ENCODE measurements at regions not wholly inside any gene's neighbourhood (a gene's known extent, or its start where the extent isn't known, plus 50 kb on each side); places are given as distances from the start of the nearest gene placed in this dataset.

GRCh38 chr7:112580717-112581435 is 100.1 kb downstream of the LSMEM1 start:
- CTCF ChIA-PET: no interaction called here
- POLR2A ChIA-PET: no interaction called here
- intact Hi-C loops (cut with micrococcal nuclease): no loop called here
- H3K9me3 ChIP-seq (ENCODE audit: control insufficient read depth in 1 of 2, insufficient read depth in 1 of 2, low read depth in 1 of 2, low read length in 2 of 2): no peaks in the 10 kb centered on the region
- no peaks in the 10 kb centered on the region for H3K36me3 ChIP-seq (ENCODE audit: control insufficient read depth in 1 of 2, insufficient read depth in 2 of 2, low read length in 2 of 2)
- no peak for DNase-seq (ENCODE audit: low read depth, low spot score)
- ATAC-seq: no peak
- no peaks in the 10 kb centered on the region for H4K20me1 ChIP-seq (ENCODE audit: insufficient read depth)
- no peaks in the 10 kb centered on the region for H3K79me2 ChIP-seq (ENCODE audit: insufficient read depth, low read length)
- H3K4me2 ChIP-seq (ENCODE audit: low read length): no peak overlapping the region
- no peak overlapping the region for H3K27ac ChIP-seq (ENCODE audit: low read depth, low read length)
- RAD21 ChIA-PET (ENCODE audit: low non-redundant PET in 1 of 2, low total read pairs in 2 of 2, uncharacterized antibody in 2 of 2, unreplicated experiment in 2 of 2): no interaction called here
- H3K4me1 ChIP-seq (ENCODE audit: control insufficient read depth in 1 of 2, insufficient read depth in 2 of 2, low read length in 2 of 2): no peaks in the 10 kb centered on the region
- no peak overlapping the region for H3K4me3 ChIP-seq (replicated peaks in 1 of 2; ENCODE audit: low read depth in 1 of 2, low read length in 2 of 2)
- no peaks in the 10 kb centered on the region for H3K9me2 ChIP-seq (ENCODE audit: insufficient read depth)
- TF ChIP-seq EZH2 (IDR thresholded peaks at IDR 0.05): no peak
- TF ChIP-seq ZNF274 (IDR thresholded peaks at IDR 0.05; ENCODE audit: low read depth, low read length): no peak
- TF ChIP-seq SIN3A (IDR thresholded peaks at IDR 0.05; ENCODE audit: low read depth): no peak
- no peak for TF ChIP-seq POLR2AphosphoS5 (IDR thresholded peaks at IDR 0.05; ENCODE audit: low read depth, low read length)
- TF ChIP-seq RAD21 (IDR thresholded peaks at IDR 0.05; ENCODE audit: low read depth): no peak
- TF ChIP-seq TCF7L2 (IDR thresholded peaks at IDR 0.05; ENCODE audit: borderline replicate concordance, extremely low read depth, insufficient read depth, insufficient read length): no peak
- TF ChIP-seq ATF3 (IDR thresholded peaks at IDR 0.05): no peak
- no peak for TF ChIP-seq YY1 (IDR thresholded peaks at IDR 0.05; ENCODE audit: extremely low read depth, insufficient replicate concordance, low read depth, low read length)
- no TSS peak for BruUV-seq (replicated peaks)
- no peak overlapping the region for H2AFZ ChIP-seq (ENCODE audit: low read depth, low read length, poor library complexity, severe bottlenecking)
- H3K9ac ChIP-seq (ENCODE audit: low read length): no peak overlapping the region
- no peaks in the 10 kb centered on the region for H3K27me3 ChIP-seq (ENCODE audit: insufficient read depth, low read length)

GRCh38 chr7:112581529-112581928 is 100.7 kb downstream of the LSMEM1 start:
- RAD21 ChIA-PET (ENCODE audit: low non-redundant PET in 1 of 2, low total read pairs in 2 of 2, uncharacterized antibody in 2 of 2, unreplicated experiment in 2 of 2): no interaction called here
- Histone ChIP-seq H2AFZ (ENCODE audit: low read depth, low read length, poor library complexity, severe bottlenecking) (no peak overlapping the region), H3K36me3 (ENCODE audit: control insufficient read depth in 1 of 2, insufficient read depth in 2 of 2, low read length in 2 of 2) (no peaks in the 10 kb centered on the region), H3K79me2 (ENCODE audit: insufficient read depth, low read length) (no peaks in the 10 kb centered on the region), H3K9ac (ENCODE audit: low read length) (no peak overlapping the region), H3K9me3 (ENCODE audit: control insufficient read depth in 1 of 2, insufficient read depth in 1 of 2, low read depth in 1 of 2, low read length in 2 of 2) (no peaks in the 10 kb centered on the region), H3K9me2 (ENCODE audit: insufficient read depth) (no peaks in the 10 kb centered on the region), H3K4me3 (replicated peaks in 1 of 2; ENCODE audit: low read depth in 1 of 2, low read length in 2 of 2) (no peak overlapping the region), H4K20me1 (ENCODE audit: insufficient read depth) (no peaks in the 10 kb centered on the region), H3K4me2 (ENCODE audit: low read length) (no peak overlapping the region), H3K4me1 (ENCODE audit: control insufficient read depth in 1 of 2, insufficient read depth in 2 of 2, low read length in 2 of 2) (no peaks in the 10 kb centered on the region), H3K27me3 (ENCODE audit: insufficient read depth, low read length) (no peaks in the 10 kb centered on the region), H3K27ac (ENCODE audit: low read depth, low read length) (no peak overlapping the region)
- CTCF ChIA-PET: no interaction called here
- POLR2A ChIA-PET: no interaction called here
- DNase-seq (ENCODE audit: low read depth, low spot score) (no peak), ATAC-seq (no peak)
- intact Hi-C loops (cut with micrococcal nuclease): no loop called here
- no TSS peak for BruUV-seq (replicated peaks)
- TF ChIP-seq CTCF (IDR thresholded peaks at IDR 0.05 in 2 of 3, conservative IDR thresholded peaks at IDR 0.05 in 1 of 3; ENCODE audit: borderline replicate concordance in 1 of 3, insufficient read depth in 1 of 3, low read depth in 2 of 3, low read length in 2 of 3) (no peak), POLR2A (IDR thresholded peaks at IDR 0.05; ENCODE audit: borderline replicate concordance, extremely low read depth, insufficient read depth, insufficient read length) (no peak), SRF (IDR thresholded peaks at IDR 0.05; ENCODE audit: low read depth) (no peak), EZH2 (IDR thresholded peaks at IDR 0.05) (no peak), ATF3 (IDR thresholded peaks at IDR 0.05) (no peak), MAX (IDR thresholded peaks at IDR 0.05) (no peak), RAD21 (IDR thresholded peaks at IDR 0.05; ENCODE audit: low read depth) (no peak), ELF1 (IDR thresholded peaks at IDR 0.05; ENCODE audit: borderline replicate concordance, low read depth) (no peak), EZH2phosphoT487 (IDR thresholded peaks at IDR 0.05; ENCODE audit: borderline replicate concordance) (no peak), SIN3A (IDR thresholded peaks at IDR 0.05; ENCODE audit: low read depth) (no peak), EGR1 (IDR thresholded peaks at IDR 0.05; ENCODE audit: low read depth) (no peak), TCF7L2 (IDR thresholded peaks at IDR 0.05; ENCODE audit: borderline replicate concordance, extremely low read depth, insufficient read depth, insufficient read length) (no peak), SP1 (IDR thresholded peaks at IDR 0.05; ENCODE audit: low read depth) (no peak)
